HL-60 (cell line): ENCODE measurements at regions not wholly inside any gene's neighbourhood (a gene's known extent, or its start where the extent isn't known, plus 50 kb on each side); places are given as distances from the start of the nearest gene placed in this dataset.

Experiments used
- DNase-seq, 2 experiments: peaks; one replicate each; pipeline ENCODE4 v3.0.0-alpha.2; 2010 to 2020; ENCODE audit warnings: low read depth in 1 of 2, low spot score in 1 of 2
- H3K27ac ChIP-seq: fragments of 250-450 bp; sonication (Bioruptor Pico); replicated peaks from 2 replicates; pipeline ENCODE4 v1.5.1; 2020; ENCODE audit warnings: mild to moderate bottlenecking, moderate library complexity
- H3K27me3 ChIP-seq: fragments of 250-450 bp; sonication (Bioruptor Pico); 2 replicates; pipeline ENCODE4 v1.5.1; 2021; ENCODE audit warnings: mild to moderate bottlenecking, moderate library complexity; ENCODE audit not compliant: insufficient read depth, poor library complexity, severe bottlenecking
- H3K4me3 ChIP-seq: replicated peaks from 2 replicates; pipeline ENCODE4 v1.5.1; 2011; ENCODE audit warnings: mild to moderate bottlenecking, control low read depth, low read length; ENCODE audit not compliant: insufficient read depth
- GABPA ChIP-seq: IDR thresholded peaks from 2 replicates; pipeline ENCODE4 v1.6.1; 2012; ENCODE audit warnings: low read depth
- POLR2AphosphoS5 ChIP-seq: IDR thresholded peaks from 2 replicates; pipeline ENCODE4 v1.6.1; 2012; ENCODE audit warnings: low read depth
- SPI1 ChIP-seq: IDR thresholded peaks from 2 replicates; pipeline ENCODE4 v1.6.1; 2012; ENCODE audit warnings: low read depth, mild to moderate bottlenecking, borderline replicate concordance
- TF ChIP-seq, protein P1 (sequence below): IDR thresholded peaks from one replicate; pipeline ENCODE4 v1.5.1; 2011; ENCODE audit warnings: low read length, control low read depth, inconsistent platforms; ENCODE audit not compliant: insufficient read depth
- TF ChIP-seq, protein P2 (sequence below): IDR thresholded peaks from 2 replicates; pipeline ENCODE4 v1.6.1; 2012; ENCODE audit warnings: low read depth; ENCODE audit not compliant: insufficient replicate concordance

DNA sequence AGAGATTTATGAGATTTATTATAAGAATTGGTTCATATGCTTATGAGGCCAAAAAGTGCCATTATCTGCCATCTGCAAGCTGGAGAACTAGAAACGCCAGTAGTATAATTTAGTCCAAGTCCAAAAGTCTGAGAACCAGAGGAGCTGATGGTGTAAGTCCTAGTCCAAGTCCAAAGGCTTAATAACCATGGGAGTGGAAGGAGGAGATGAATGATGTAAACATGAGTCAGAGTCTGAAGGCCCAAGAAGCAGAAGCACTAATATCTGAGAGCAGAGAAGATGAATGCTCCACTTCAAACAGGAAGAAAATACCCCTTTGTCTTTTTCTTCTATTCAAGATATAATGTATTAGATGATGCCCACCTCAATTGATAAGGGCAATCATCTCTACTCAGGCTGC lies 185.7 kb downstream of the CGGBP1 start:
- TF ChIP-seq, protein P1, sequence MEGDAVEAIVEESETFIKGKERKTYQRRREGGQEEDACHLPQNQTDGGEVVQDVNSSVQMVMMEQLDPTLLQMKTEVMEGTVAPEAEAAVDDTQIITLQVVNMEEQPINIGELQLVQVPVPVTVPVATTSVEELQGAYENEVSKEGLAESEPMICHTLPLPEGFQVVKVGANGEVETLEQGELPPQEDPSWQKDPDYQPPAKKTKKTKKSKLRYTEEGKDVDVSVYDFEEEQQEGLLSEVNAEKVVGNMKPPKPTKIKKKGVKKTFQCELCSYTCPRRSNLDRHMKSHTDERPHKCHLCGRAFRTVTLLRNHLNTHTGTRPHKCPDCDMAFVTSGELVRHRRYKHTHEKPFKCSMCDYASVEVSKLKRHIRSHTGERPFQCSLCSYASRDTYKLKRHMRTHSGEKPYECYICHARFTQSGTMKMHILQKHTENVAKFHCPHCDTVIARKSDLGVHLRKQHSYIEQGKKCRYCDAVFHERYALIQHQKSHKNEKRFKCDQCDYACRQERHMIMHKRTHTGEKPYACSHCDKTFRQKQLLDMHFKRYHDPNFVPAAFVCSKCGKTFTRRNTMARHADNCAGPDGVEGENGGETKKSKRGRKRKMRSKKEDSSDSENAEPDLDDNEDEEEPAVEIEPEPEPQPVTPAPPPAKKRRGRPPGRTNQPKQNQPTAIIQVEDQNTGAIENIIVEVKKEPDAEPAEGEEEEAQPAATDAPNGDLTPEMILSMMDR: no peak
- TF ChIP-seq POLR2AphosphoS5 (no peak), GABPA (no peak), SPI1 (no peak)
- TF ChIP-seq, protein P2, sequence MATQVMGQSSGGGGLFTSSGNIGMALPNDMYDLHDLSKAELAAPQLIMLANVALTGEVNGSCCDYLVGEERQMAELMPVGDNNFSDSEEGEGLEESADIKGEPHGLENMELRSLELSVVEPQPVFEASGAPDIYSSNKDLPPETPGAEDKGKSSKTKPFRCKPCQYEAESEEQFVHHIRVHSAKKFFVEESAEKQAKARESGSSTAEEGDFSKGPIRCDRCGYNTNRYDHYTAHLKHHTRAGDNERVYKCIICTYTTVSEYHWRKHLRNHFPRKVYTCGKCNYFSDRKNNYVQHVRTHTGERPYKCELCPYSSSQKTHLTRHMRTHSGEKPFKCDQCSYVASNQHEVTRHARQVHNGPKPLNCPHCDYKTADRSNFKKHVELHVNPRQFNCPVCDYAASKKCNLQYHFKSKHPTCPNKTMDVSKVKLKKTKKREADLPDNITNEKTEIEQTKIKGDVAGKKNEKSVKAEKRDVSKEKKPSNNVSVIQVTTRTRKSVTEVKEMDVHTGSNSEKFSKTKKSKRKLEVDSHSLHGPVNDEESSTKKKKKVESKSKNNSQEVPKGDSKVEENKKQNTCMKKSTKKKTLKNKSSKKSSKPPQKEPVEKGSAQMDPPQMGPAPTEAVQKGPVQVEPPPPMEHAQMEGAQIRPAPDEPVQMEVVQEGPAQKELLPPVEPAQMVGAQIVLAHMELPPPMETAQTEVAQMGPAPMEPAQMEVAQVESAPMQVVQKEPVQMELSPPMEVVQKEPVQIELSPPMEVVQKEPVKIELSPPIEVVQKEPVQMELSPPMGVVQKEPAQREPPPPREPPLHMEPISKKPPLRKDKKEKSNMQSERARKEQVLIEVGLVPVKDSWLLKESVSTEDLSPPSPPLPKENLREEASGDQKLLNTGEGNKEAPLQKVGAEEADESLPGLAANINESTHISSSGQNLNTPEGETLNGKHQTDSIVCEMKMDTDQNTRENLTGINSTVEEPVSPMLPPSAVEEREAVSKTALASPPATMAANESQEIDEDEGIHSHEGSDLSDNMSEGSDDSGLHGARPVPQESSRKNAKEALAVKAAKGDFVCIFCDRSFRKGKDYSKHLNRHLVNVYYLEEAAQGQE: no peak
- no peak for DNase-seq
- H3K27me3 ChIP-seq: no peaks in the 10 kb centered on the region
- no peak overlapping the region for H3K27ac ChIP-seq
- no peak overlapping the region for H3K4me3 ChIP-seq

DNA sequence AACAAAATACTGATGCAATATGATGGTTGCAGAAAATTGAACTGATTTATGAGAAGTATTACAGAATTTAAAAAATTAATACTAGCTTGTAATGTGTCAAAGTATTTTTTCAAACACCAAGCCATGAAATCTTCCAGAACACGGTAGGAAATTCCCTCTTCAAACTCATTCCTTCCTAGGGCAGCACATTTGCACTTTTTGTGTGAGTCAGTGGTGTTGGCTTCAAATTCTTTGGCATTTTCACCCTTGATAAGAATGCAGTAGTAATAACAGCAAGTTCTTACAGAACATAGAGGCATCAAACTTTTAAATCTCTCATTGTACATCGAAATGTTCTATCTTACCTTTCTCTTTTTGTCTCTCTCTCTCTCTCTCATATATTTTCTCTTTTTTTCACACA lies 191.8 kb downstream of the CGGBP1 start:
- H3K27me3 ChIP-seq: no peaks in the 10 kb centered on the region
- no peak for DNase-seq
- no peak overlapping the region for H3K4me3 ChIP-seq
- no peak overlapping the region for H3K27ac ChIP-seq
- no peak for TF ChIP-seq GABPA
- no peak for TF ChIP-seq SPI1
- TF ChIP-seq, protein P1: no peak
- TF ChIP-seq, protein P2: no peak
- TF ChIP-seq POLR2AphosphoS5: no peak

DNA sequence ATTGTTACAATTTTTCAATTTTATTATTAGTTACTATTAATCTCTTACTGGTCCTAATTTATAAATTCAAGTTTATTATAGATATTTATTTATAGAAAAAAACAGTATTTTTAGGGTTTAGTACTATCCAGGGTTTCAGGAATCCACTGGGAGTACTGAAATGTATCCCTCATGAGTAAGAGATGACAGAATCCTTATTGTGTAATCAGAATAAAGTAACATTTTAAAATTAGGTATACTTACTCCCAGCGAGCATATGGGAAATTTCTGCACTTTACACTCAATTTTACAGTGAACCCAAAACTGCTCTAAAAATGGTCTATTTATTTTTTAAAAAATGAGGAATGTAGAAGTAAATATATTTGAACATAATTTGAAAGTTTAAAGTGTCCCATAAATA lies 202.7 kb downstream of the CGGBP1 start:
- Histone ChIP-seq H3K27me3 (no peaks in the 10 kb centered on the region), H3K27ac (no peak overlapping the region), H3K4me3 (no peak overlapping the region)
- TF ChIP-seq GABPA: no peak
- TF ChIP-seq SPI1: no peak
- TF ChIP-seq POLR2AphosphoS5: no peak
- TF ChIP-seq, protein P1: no peak
- TF ChIP-seq, protein P2: no peak
- DNase-seq: no peak
